ENCODE measurements at regions not wholly inside any gene's neighbourhood (a gene's known extent, or its start where the extent isn't known, plus 50 kb on each side); places are given as distances from the start of the nearest gene placed in this dataset.

- TF ChIP-seq ZFX (IDR thresholded peaks at IDR 0.05; ENCODE audit: borderline replicate concordance): no peak
- TF ChIP-seq, protein P1, sequence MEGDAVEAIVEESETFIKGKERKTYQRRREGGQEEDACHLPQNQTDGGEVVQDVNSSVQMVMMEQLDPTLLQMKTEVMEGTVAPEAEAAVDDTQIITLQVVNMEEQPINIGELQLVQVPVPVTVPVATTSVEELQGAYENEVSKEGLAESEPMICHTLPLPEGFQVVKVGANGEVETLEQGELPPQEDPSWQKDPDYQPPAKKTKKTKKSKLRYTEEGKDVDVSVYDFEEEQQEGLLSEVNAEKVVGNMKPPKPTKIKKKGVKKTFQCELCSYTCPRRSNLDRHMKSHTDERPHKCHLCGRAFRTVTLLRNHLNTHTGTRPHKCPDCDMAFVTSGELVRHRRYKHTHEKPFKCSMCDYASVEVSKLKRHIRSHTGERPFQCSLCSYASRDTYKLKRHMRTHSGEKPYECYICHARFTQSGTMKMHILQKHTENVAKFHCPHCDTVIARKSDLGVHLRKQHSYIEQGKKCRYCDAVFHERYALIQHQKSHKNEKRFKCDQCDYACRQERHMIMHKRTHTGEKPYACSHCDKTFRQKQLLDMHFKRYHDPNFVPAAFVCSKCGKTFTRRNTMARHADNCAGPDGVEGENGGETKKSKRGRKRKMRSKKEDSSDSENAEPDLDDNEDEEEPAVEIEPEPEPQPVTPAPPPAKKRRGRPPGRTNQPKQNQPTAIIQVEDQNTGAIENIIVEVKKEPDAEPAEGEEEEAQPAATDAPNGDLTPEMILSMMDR (IDR thresholded peaks at IDR 0.05): no peak
- H3K27ac ChIP-seq: no peak overlapping the region
Measured at GRCh38 chr1:81517987-81518386, 282.7 kb upstream of the ADGRL2 start.

DNA sequence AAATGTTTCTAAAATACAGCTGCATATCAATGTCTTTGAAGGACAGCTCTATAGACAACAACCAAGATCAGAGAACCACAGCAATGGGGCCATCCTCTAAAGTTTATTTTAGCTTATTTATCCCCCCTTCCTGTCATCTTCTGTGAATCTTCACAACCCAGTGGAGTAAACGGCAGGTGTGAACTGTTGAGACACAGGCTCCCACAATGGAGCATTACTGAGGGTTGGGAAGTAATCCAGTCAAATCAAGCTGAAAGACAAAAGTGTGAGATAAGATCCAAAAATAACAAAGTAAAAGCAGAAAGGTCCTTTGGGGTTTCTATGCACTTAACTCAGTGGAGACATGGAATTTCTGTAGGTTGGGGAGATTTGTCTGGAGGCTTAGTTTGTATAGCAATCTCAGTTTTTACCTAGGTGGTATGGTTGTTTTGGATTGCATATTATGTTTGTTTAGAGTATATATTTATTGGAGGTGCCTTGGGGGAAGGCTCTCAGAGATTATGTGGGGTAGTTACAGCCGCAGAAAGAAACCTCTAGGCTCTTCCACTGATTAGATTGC is 286.9 kb upstream of the ADGRL2 start:
- no peak for TF ChIP-seq ZFX (IDR thresholded peaks at IDR 0.05; ENCODE audit: borderline replicate concordance)
- TF ChIP-seq, protein P1 (IDR thresholded peaks at IDR 0.05): no peak
- no peak overlapping the region for H3K27ac ChIP-seq

GRCh38 chr1:81512252-81513003 is 288.3 kb upstream of the ADGRL2 start:
- H3K27ac ChIP-seq: no peak overlapping the region

GRCh38 chr1:81511281-81511680 is 289.5 kb upstream of the ADGRL2 start:
- TF ChIP-seq, protein P1 (IDR thresholded peaks at IDR 0.05): no peak
- TF ChIP-seq ZFX (IDR thresholded peaks at IDR 0.05; ENCODE audit: borderline replicate concordance): no peak
- H3K27ac ChIP-seq: no peak overlapping the region

More at GRCh38 chr1:81512252-81513003, 288.3 kb upstream of the ADGRL2 start:
- TF ChIP-seq, protein P1 (IDR thresholded peaks at IDR 0.05): no peak
- no peak for TF ChIP-seq ZFX (IDR thresholded peaks at IDR 0.05; ENCODE audit: borderline replicate concordance)

DNA sequence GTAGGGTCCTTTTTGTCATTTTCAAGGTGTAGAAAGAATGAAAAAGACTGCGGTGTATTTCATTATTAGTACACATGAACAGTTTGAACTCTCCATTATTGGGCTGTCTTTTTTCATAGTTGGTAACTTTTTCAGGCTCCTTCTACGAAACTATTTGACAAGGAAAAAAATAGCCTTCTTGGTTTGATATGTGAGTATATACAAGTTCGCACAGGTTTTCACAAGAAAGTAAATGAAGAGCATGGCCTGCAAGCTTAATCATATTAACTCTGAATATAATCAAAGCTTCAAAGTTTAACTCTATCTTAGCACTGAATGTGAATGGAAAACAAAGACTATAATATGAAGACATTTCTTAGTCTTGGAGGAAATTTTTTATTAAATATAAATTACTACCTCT is 290.0 kb upstream of the ADGRL2 start:
- H3K27ac ChIP-seq: no peak overlapping the region
- TF ChIP-seq, protein P1 (IDR thresholded peaks at IDR 0.05): no peak
- no peak for TF ChIP-seq ZFX (IDR thresholded peaks at IDR 0.05; ENCODE audit: borderline replicate concordance)

GRCh38 chr1:81509594-81509993 is 291.1 kb upstream of the ADGRL2 start:
- TF ChIP-seq, protein P1 (IDR thresholded peaks at IDR 0.05): no peak
- no peak for TF ChIP-seq ZFX (IDR thresholded peaks at IDR 0.05; ENCODE audit: borderline replicate concordance)
- H3K27ac ChIP-seq: no peak overlapping the region

DNA sequence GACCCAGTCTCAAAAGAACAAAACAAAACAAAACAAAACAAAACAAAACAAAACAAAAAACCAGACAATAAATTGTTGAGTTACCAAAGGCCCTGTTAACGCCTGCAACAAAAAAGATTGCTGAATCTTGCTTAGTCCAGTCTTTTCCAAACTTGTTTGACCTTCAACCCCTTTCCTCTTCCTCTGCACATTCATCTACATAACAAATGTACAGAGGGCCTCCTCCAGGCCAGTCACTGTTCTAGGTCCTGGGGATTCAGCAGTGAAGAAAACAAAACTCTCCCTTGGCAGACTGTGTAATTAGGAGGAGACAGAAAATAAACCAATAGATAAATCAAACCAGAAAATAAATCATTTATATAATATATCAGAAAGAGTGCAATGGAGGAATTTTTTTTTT is 294.0 kb upstream of the ADGRL2 start:
- H3K27ac ChIP-seq: no peak overlapping the region
- TF ChIP-seq ZFX (IDR thresholded peaks at IDR 0.05; ENCODE audit: borderline replicate concordance): no peak
- TF ChIP-seq, protein P1 (IDR thresholded peaks at IDR 0.05): no peak
